Thyroid gland (tissue), 4 donors: ENCODE measurements at regions not wholly inside any gene's neighbourhood (a gene's known extent, or its start where the extent isn't known, plus 50 kb on each side); places are given as distances from the start of the nearest gene placed in this dataset.

Experiments used
- DNase-seq, 2 donors: peaks; one replicate each; pipeline ENCODE4 v3.0.0-alpha.2; 2019
- H3K27ac ChIP-seq, 3 donors: fragments of 200-600 bp; sonication (generic); 1 replicate in 2 of 3; 2 replicates in 1 of 3; pipeline ENCODE4 v1.5.1; 2016 to 2019; ENCODE audit warnings: mild to moderate bottlenecking in 1 of 3, moderate library complexity in 1 of 3
- H3K27me3 ChIP-seq: fragments of 200-600 bp; sonication (generic); one replicate; pipeline ENCODE4 v1.5.1; 2019
- H3K36me3 ChIP-seq, 2 donors: fragments of 200-600 bp; sonication (generic); one replicate each; pipeline ENCODE4 v1.5.1; 2016 to 2019
- H3K4me1 ChIP-seq, 2 donors: fragments of 200-600 bp; sonication (generic); one replicate each; pipeline ENCODE4 v1.5.1; 2017 to 2019
- H3K4me3 ChIP-seq, 3 donors: fragments of 200-600 bp; sonication (generic); replicated peaks in 1 of 3; 1 replicate in 2 of 3; 2 replicates in 1 of 3; pipeline ENCODE4 v1.5.1; 2016; ENCODE audit warnings: mild to moderate bottlenecking in 1 of 3
- H3K9me3 ChIP-seq: fragments of 200-600 bp; sonication (generic); one replicate; pipeline ENCODE4 v1.5.1; 2017
- POLR2A ChIP-seq, 2 donors: fragments of 450-650 bp; IDR thresholded peaks; one replicate each; pipeline ENCODE4 v1.6.1; 2017; ENCODE audit warnings: antibody characterized with exemption in 2 of 2, mild to moderate bottlenecking in 2 of 2, moderate library complexity in 1 of 2
- WGBS, 2 donors: methylation state at CpG; one replicate each; pipeline ENCODE4 v1.1.5; 2017; 5-methylcytosine and 5-hydroxymethylcytosine counted together
- intact Hi-C: fragments of 100-400 bp; cut with DNase I; formaldehyde crosslinking; loops from one replicate; pipeline ENCODE4 v1.15.1; 2023
- TF ChIP-seq, protein P1 (sequence below), 6 experiments: fragments of 200-600 bp in 3 of 6; fragments of 450-650 bp in 3 of 6; sonication (generic) in 3 of 6; IDR thresholded peaks; one replicate each; pipeline ENCODE4 v1.5.1; 2016 to 2019; ENCODE audit warnings: antibody characterized with exemption in 6 of 6, mild to moderate bottlenecking in 2 of 6, inconsistent platforms in 1 of 6, moderate library complexity in 1 of 6

DNA sequence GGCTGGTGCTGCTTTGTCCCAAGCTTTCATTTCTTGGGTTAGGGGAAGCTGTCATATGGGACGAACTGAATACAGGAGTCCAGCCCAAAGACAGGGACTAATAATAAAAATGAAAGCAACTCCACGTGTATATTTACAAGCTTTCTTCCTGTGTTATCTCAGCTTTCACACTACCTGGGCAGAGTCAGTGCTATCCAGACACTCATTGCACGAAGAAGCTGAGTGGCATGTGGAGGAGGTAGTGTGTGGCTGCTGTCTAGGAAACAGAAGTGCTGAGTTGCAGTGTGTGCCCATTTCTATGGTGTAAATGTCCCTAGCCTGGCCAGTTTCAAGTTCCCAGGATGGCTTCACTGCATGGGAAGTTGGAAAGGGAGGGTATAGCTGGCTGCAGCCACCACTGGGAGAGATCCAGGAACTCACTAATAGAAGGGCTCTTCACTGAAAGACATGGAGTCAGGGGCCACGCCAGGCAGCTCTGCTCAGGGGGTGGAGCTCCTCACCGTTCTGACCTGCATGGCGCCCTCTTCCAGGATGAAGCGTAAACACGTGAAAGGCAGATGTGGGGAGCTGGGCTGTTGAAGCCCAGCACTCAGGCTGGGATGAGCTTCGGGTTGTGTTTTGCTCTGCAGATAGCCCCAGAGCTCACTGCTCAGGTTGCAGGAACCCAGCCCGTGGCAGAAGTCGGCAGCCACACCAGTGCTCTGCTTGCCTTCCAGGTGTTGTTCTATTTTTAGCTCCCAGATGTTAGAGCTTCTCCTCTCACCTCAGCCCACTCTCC is 116.9 kb downstream of the IRX2 start:
- DNase-seq, result no peak

DNA sequence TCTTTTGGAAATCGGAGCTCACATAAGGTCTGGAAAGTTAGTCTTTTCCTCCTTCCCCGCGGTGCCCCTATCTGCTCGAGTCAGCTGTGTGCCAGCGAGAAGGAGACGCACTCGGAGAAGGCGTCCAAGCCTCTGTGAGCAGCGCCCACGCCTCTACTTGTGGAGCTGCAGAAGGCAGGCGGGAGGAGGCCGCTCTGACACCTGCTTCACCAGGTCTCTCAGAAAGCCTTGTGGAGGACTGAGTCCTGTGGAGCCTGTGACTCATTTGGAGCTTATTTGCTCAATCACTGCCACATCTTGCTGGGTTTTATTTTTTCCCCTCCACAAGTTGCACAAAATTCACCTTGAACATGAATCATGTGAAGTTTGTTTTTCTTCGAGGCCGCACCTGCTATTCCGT is 117.5 kb downstream of the IRX2 start:
- no peak for DNase-seq
- TF ChIP-seq, protein P1, sequence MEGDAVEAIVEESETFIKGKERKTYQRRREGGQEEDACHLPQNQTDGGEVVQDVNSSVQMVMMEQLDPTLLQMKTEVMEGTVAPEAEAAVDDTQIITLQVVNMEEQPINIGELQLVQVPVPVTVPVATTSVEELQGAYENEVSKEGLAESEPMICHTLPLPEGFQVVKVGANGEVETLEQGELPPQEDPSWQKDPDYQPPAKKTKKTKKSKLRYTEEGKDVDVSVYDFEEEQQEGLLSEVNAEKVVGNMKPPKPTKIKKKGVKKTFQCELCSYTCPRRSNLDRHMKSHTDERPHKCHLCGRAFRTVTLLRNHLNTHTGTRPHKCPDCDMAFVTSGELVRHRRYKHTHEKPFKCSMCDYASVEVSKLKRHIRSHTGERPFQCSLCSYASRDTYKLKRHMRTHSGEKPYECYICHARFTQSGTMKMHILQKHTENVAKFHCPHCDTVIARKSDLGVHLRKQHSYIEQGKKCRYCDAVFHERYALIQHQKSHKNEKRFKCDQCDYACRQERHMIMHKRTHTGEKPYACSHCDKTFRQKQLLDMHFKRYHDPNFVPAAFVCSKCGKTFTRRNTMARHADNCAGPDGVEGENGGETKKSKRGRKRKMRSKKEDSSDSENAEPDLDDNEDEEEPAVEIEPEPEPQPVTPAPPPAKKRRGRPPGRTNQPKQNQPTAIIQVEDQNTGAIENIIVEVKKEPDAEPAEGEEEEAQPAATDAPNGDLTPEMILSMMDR (IDR thresholded peaks at IDR 0.05), result no peak
- no peak for TF ChIP-seq POLR2A (IDR thresholded peaks at IDR 0.05)
- H3K36me3 ChIP-seq, result no peaks in the 10 kb centered on the region
- WGBS, 2 donors, result 93 to 94% methylated on average over 15 of the region's 15 CpGs
- no peak overlapping the region for H3K4me3 ChIP-seq
- no peaks in the 10 kb centered on the region for H3K9me3 ChIP-seq
- no peaks in the 10 kb centered on the region for H3K27me3 ChIP-seq
- no peak overlapping the region for H3K27ac ChIP-seq
- intact Hi-C loops, result no loop called here
- H3K4me1 ChIP-seq, result no peaks in the 10 kb centered on the region

More for the DNA sequence above, 116.9 kb downstream of the IRX2 start:
- TF ChIP-seq, protein P1 (IDR thresholded peaks at IDR 0.05), result no peak
- no peak for TF ChIP-seq POLR2A (IDR thresholded peaks at IDR 0.05)
- H3K4me1 ChIP-seq, result no peaks in the 10 kb centered on the region
- H3K9me3 ChIP-seq, result no peaks in the 10 kb centered on the region
- whole genome bisulfite sequencing, 2 donors, result 64 to 65% methylated on average over 10 to 11 of the region's 11 CpGs
- no peaks in the 10 kb centered on the region for H3K27me3 ChIP-seq
- H3K36me3 ChIP-seq, result no peaks in the 10 kb centered on the region
- intact Hi-C loops, result no loop called here
- H3K27ac ChIP-seq, result no peak overlapping the region
- no peak overlapping the region for H3K4me3 ChIP-seq

DNA sequence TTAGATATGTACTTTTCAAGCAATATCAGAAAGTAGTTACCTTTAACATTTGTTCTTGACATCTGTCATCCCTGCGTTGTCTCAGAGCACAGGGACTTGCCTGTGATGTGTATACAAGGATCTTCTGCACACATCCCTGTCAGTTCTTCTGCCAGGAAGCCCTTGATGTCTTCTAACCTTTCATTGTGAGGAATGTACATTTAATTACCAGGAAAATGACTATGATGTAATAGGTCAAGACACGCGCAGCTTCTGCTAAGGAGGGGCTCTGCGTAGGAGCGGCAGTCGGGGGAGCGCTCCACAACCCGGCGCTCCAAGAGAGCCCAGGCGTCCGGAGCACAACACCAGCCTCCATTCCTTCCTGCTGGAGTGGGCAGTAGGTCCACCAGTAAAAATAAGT is 119.7 kb downstream of the IRX2 start:
- TF ChIP-seq, protein P1 (IDR thresholded peaks at IDR 0.05), result no peak
- no peak for TF ChIP-seq POLR2A (IDR thresholded peaks at IDR 0.05)
- WGBS, 2 donors, result 83 to 88% methylated on average over 11 of the region's 11 CpGs

GRCh38 chr5:2629045-2629444 is 122.4 kb downstream of the IRX2 start:
- H3K4me3 ChIP-seq, result no peak overlapping the region
- intact Hi-C loops, result no loop called here
- H3K9me3 ChIP-seq, result no peaks in the 10 kb centered on the region
- TF ChIP-seq, protein P1 (IDR thresholded peaks at IDR 0.05), result no peak
- no peak for TF ChIP-seq POLR2A (IDR thresholded peaks at IDR 0.05)
- DNase-seq, result no peak
- WGBS, 2 donors, result 50 to 65% methylated on average over 7 of the region's 7 CpGs
- H3K27ac ChIP-seq, result no peak overlapping the region
- H3K4me1 ChIP-seq, result no peaks in the 10 kb centered on the region
- H3K36me3 ChIP-seq, result no peaks in the 10 kb centered on the region
- no peaks in the 10 kb centered on the region for H3K27me3 ChIP-seq

More for the DNA sequence above, 119.7 kb downstream of the IRX2 start:
- Histone ChIP-seq H3K36me3 (no peaks in the 10 kb centered on the region), H3K4me3 (no peak overlapping the region), H3K4me1 (no peaks in the 10 kb centered on the region), H3K27me3 (no peaks in the 10 kb centered on the region), H3K9me3 (no peaks in the 10 kb centered on the region), H3K27ac (no peak overlapping the region)
- no peak for DNase-seq
- intact Hi-C loops, result no loop called here

DNA sequence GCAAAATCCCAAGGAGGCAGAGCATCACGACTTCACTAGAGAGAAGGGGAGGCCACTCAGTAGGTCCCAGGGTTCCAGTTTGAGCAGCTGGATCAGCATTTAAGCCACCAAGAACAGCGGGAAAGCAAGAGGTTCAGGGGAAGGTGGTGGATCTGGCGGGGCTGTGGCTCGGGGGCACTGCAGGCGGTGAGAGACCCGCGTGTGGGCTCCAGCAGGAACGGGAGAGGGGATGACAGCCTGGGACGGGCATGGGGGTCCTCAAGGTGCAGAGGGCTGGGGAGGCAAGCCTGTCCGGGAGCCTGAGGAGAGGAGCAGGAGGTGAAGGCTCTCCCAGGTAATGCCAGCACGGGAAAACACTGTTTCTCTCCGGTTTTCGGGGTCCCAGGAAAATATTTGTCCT is 123.6 kb downstream of the IRX2 start:
- Histone ChIP-seq H3K9me3 (no peaks in the 10 kb centered on the region), H3K36me3 (no peaks in the 10 kb centered on the region), H3K4me3 (no peak overlapping the region), H3K27me3 (no peaks in the 10 kb centered on the region), H3K4me1 (no peaks in the 10 kb centered on the region), H3K27ac (no peak overlapping the region)
- TF ChIP-seq POLR2A (IDR thresholded peaks at IDR 0.05), result no peak
- TF ChIP-seq, protein P1 (IDR thresholded peaks at IDR 0.05), result no peak
- DNase-seq, result no peak
- WGBS, 2 donors, result 86 to 89% methylated on average over 13 of the region's 13 CpGs
- intact Hi-C loops, result no loop called here
